ENCODE measurements at regions not wholly inside any gene's neighbourhood (a gene's known extent, or its start where the extent isn't known, plus 50 kb on each side); places are given as distances from the start of the nearest gene placed in this dataset.
"Not testable (repeated sequence)": the region's sequence is repeated elsewhere in the genome, so short reads cannot be mapped to it uniquely, and the experiment has no call there.

- DNase-seq: no peak
- intact Hi-C loops (cut with DNase I): no loop called here
These were observed 106.7 kb upstream of the KDM7A start for GRCh38 chr7:140283472-140283871.

GRCh38 chr7:140281960-140282359, 105.2 kb upstream of the KDM7A start:
- DNase-seq: no peak
- intact Hi-C loops (cut with DNase I): no loop called here

GRCh38 chr7:140281255-140281654, 104.5 kb upstream of the KDM7A start:
- DNase-seq: no peak
- intact Hi-C loops (cut with DNase I): no loop called here

DNA sequence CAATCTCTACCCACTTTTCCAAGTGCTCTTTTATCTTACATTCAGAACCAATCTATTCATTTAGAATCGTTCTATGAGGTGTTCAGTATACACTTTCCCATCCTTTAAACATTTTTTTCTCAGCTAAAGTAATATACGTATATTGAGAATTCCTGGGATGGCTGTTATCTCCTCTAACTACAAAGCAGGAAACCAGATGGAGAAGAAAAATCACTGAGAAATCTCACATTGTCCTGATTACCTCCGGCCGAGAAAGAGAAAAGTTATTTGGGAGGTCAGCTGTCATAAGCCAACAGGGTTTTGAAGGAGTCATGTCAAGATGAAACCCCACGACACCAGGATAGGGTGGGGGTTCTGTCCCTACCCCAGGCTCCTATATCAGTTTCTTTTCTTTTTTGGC, 99.2 kb upstream of the KDM7A start:
- no peak for DNase-seq
- intact Hi-C loops (cut with DNase I): no loop called here

- no peak for DNase-seq
- intact Hi-C loops (cut with DNase I): no loop called here
These were observed 98.5 kb upstream of the KDM7A start for GRCh38 chr7:140275069-140275965.

GRCh38 chr7:140273417-140273816, 96.6 kb upstream of the KDM7A start:
- intact Hi-C loops (cut with DNase I): no loop called here
- no peak for DNase-seq

- DNase-seq; intact Hi-C loops (cut with DNase I): not testable (repeated sequence)
These were observed 94.8 kb upstream of the KDM7A start for GRCh38 chr7:140271643-140271968.

GRCh38 chr7:140269004-140269638, 92.3 kb upstream of the KDM7A start:
- intact Hi-C loops (cut with DNase I): no loop called here
- DNase-seq: no peak

DNA sequence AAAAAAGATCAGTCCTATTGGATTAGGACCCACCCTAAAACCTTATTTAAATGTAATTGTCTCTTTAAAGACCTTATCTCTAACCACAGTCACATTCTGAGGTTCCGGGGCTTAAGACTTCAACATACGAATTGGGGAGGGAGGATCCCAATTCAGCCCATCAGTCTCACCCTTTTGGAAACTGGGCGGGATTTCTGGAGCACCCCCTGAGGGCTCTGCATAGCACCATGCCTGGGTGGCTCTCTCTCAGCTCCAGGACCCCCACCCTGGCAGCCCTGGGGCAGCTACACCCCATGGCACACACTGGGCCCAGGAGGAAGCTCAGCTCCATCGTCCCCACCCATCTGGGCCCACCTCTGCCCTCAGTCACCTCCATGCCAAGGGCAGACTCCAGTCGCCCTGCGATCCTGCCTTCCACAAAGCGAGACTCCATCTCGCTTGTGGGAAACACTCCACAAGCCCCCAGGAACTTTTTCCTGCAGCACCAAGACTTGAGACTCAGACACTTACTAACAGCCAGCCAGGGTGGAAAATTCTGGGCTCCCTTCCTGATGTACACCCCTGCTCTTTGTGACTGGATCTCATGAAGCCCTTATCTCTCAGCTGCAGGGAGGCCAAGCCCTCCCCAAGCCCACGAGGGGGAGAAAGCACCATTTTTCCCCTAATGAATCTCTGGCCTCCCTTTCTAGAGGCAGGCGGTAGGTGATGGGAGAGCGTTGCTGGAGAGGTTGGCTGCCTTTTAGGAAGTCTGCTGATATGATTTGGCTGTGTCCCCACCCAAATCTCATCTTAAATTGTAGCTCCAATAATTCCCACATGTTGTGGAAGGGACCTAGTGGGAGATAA, 90.8 kb upstream of the KDM7A start:
- DNase-seq: no peak
- intact Hi-C loops (cut with DNase I): no loop called here

DNA sequence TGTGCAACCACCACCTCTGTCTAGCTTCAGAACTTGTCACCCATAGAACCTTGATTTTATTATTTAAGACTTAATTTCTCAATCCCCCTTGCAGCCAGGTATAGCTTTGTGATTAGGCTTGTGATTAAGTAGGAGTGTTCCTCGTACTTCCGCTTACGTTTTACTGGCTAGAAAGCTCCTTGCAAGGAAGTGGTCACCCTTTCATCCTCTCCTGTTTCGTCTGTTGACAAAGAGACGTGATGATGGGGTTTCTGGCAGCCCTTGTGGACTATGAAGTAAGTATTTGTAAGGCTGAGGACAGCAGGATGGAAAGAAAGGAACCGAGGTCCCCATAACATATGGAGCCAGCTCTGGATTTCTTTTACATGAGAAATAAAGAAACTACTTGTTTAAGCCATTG, 86.5 kb upstream of the KDM7A start:
- no peak for DNase-seq

GRCh38 chr7:140262242-140262903, 85.6 kb upstream of the KDM7A start:
- intact Hi-C loops (cut with DNase I): no loop called here
- DNase-seq: no peak

More for the DNA sequence above, 86.5 kb upstream of the KDM7A start:
- intact Hi-C loops (cut with DNase I): no loop called here

- DNase-seq: peak in 1 of 42 donors; percentile 6
- intact Hi-C loops (cut with DNase I): no loop called here
These were observed 84.7 kb upstream of the KDM7A start for GRCh38 chr7:140261522-140261921.

GRCh38 chr7:140261105-140261486, 84.3 kb upstream of the KDM7A start:
- intact Hi-C loops (cut with DNase I): no loop called here

DNA sequence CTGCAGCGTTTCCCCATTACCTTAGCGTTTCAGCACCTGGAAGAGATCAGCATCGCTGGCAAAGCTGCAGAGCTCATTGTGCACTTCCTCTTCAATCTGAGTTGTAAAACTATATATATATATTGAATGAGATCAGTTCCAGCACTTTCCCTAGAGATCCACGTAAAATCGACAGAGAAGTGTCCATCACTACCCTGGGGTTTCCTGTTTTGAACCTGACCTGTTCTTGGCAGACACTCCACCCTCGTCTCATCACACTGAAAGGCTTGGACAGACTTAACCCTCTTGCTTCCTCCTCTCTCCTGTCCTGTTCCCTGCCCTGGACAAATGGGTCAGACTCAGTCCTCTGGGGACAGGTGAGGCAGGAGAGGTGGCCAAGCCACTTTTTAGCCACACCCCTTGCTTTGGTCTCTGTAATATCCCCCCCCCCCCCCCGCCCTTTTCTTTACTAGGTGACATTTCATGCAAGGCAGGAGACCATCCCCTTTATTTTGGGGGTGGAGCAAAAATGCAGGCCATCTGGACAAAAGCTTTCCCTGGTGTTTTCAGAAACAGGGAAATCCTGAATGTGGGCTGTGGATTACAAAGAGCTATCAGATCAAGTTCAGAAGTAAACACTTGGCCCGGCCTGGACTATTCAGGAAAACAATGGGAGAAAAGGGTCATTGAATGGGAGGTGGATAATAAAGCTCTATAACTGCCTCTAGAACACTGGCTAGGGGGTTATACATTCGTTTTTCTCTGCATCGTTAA, 83.7 kb upstream of the KDM7A start:
- intact Hi-C loops (cut with DNase I): no loop called here
- DNase-seq: peak in 17 of 42 donors; percentile 15 to 62 (median 36)

More at GRCh38 chr7:140261105-140261486, 84.3 kb upstream of the KDM7A start:
- DNase-seq: no peak

GRCh38 chr7:140257278-140257677, 80.5 kb upstream of the KDM7A start:
- intact Hi-C loops (cut with DNase I); DNase-seq: not testable (repeated sequence)

DNA sequence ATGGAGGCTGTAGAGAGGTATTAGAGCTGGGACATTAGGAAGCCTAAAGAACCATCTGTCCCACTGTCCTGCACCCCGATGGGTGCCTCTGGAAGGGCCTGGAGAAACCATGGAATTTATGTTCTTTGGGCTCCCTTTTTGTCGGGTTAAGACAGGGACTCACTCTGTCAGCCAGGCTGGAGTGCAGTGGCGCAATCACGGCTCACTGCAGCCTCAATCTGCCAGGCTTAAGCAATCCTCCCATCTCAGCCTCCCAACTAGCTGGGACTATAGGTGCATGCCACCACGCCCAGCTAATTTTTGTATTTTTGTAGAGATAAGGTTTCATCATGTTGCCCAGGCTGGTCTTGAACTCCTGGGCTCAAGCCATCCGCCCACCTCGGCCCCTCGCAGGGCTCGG, 78.2 kb upstream of the KDM7A start:
- DNase-seq; intact Hi-C loops (cut with DNase I): not testable (repeated sequence)

DNA sequence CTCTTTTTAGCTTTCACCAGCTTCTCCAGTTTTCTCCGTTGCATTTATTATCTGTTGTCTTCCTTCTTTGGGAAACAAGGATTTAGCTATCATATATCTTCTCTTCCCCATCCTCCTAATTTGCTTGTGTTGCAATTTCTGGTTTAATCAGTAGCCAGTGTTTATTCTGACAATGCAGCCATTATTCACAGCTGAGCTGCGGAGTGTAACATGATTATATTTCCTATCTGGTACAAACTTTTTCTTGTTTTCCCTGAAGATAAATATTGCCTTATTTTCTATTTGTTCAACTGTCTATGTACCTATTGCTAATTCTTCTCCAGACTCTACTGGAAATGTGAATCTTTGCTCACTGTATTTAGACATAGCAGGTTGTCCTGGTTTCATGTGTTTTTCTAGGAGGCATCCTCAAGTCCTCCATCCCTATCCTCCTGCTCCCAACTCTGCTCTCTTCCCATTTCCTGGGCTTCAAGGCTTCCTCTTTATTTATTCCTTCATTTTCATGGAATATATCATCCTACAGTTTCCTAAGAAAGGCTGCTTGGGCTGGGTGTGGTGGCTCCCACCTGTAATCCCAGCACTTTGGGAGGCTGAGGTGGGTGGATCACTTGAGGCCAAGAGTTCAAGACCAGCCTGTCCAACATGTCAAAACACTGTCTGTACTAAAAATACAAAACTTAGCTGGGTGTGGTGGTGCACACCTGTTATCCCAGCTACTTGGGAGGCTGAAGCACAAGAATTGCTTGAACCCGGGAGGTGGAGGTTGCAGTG, 72.4 kb upstream of the KDM7A start:
- intact Hi-C loops (cut with DNase I): no loop called here
- DNase-seq: peak in 2 of 42 donors; percentile 30 to 35

- no peak for DNase-seq
- intact Hi-C loops (cut with DNase I): no loop called here
These were observed 70.8 kb upstream of the KDM7A start for GRCh38 chr7:140247559-140247958.
